Effector memory CD4-positive, alpha-beta T cell (primary cell): ENCODE measurements at regions not wholly inside any gene's neighbourhood (a gene's known extent, or its start where the extent isn't known, plus 50 kb on each side); places are given as distances from the start of the nearest gene placed in this dataset.

ENCODE experiments used
- DNase-seq, 3 donors: peaks; one replicate each; pipeline ENCODE4 v3.0.0-alpha.2; 2020
- H3K27ac ChIP-seq: 2 replicates; pipeline ENCODE4 v1.7.0; 2013; ENCODE audit warnings: mild to moderate bottlenecking, low read length, moderate library complexity; ENCODE audit not compliant: insufficient read depth, poor library complexity, severe bottlenecking
- H3K27me3 ChIP-seq: replicated peaks from 2 replicates; pipeline ENCODE4 v1.7.0; 2013; ENCODE audit warnings: mild to moderate bottlenecking, low read length; ENCODE audit not compliant: insufficient read depth, control insufficient read depth, poor library complexity, severe bottlenecking
- H3K36me3 ChIP-seq: 2 replicates; pipeline ENCODE4 v1.7.0; 2013; ENCODE audit warnings: mild to moderate bottlenecking, low read length, moderate library complexity; ENCODE audit not compliant: control insufficient read depth, insufficient read depth
- H3K4me1 ChIP-seq: 2 replicates; pipeline ENCODE4 v1.7.0; 2013; ENCODE audit warnings: low read length, mild to moderate bottlenecking; ENCODE audit not compliant: control insufficient read depth, insufficient read depth, poor library complexity, severe bottlenecking
- H3K4me3 ChIP-seq: 2 replicates; pipeline ENCODE4 v1.7.0; 2013; ENCODE audit warnings: low read length, low read depth, mild to moderate bottlenecking; ENCODE audit not compliant: insufficient read depth, poor library complexity, severe bottlenecking
- H3K9me3 ChIP-seq: 2 replicates; pipeline ENCODE4 v1.7.0; 2013; ENCODE audit warnings: mild to moderate bottlenecking, low read length, moderate library complexity; ENCODE audit not compliant: control insufficient read depth

DNA sequence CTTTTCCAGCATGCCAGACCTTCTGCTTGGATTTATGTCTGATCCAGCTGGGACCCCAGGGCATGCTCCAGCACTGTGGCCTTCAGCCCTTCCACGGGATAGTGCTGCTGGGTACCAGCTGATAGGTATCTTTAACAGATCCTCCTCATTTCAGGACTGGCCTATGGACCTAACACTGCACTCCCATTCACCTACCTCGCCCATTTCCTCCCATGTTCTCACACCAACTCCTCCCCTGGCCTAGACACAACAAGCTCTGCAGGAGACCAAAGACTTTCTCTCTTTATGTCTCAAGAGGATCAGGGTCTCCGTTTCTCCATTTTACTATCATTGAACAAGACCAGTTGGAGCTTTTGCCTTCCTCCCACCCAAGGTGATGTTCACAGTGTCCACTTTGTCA lies 140.0 kb upstream of the TMCC3 start:
- Histone ChIP-seq H3K27me3 (no peaks in the 10 kb centered on the region), H3K9me3 (no peaks in the 10 kb centered on the region), H3K36me3 (no peaks in the 10 kb centered on the region), H3K27ac (no peak overlapping the region), H3K4me1 (no peaks in the 10 kb centered on the region), H3K4me3 (no peak overlapping the region)
- no peak for DNase-seq

DNA sequence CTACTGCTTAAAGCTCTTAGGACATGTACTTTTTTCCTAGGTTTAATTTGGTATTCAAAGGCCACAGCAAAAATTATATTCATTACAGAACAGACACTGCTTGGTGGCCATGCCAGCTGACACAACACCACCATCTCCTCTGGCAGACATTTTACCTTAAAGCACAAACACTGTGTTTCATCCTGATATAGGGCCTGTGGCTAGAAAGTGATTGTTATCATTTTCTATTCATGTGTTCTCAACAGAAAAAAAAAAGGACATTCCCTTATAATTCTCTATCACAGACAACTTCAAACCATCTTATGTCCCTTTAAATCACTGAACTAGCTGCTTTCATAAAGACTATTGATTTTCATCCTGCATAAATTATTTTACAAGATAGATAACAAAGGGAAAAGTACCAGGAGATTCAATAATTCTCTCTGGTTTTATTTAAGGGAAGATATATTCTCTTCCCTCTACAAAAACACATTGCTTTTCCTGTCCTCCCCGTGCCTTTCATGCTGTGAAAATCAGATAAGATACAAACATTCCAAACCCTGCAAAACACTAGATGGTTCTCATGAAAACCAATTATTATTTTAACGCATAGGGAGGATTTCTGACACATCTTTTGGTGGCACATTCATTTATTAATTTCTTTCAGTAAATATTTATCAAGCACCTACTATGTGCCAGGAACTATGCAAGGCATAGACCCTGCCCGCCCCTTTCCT lies 139.3 kb upstream of the TMCC3 start:
- Histone ChIP-seq H3K36me3 (no peaks in the 10 kb centered on the region), H3K4me1 (no peaks in the 10 kb centered on the region), H3K9me3 (no peaks in the 10 kb centered on the region), H3K27me3 (no peaks in the 10 kb centered on the region), H3K4me3 (no peak overlapping the region), H3K27ac (no peak overlapping the region)
- no peak for DNase-seq

DNA sequence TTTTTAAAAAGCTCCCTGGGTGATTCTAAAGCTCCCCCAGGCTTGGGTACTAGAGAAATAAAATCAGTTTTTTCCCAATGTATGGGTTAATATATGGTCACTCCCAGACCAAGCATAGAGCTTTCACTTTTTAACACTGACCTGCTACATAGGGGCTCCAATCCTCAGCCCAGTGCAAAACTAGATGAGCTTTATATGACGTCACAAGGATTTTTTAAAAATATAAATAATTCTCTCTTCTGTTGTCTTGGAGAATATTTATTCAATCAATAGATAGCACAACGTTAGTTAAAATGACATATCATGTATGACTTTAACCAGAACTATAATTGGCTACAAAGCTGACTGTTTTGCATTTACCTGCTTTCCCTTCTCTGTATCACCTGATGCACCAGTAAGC lies 137.9 kb upstream of the TMCC3 start:
- H3K9me3 ChIP-seq = no peaks in the 10 kb centered on the region
- no peak overlapping the region for H3K27ac ChIP-seq
- no peaks in the 10 kb centered on the region for H3K27me3 ChIP-seq
- no peak for DNase-seq
- no peak overlapping the region for H3K4me3 ChIP-seq
- H3K36me3 ChIP-seq = no peaks in the 10 kb centered on the region
- no peaks in the 10 kb centered on the region for H3K4me1 ChIP-seq

DNA sequence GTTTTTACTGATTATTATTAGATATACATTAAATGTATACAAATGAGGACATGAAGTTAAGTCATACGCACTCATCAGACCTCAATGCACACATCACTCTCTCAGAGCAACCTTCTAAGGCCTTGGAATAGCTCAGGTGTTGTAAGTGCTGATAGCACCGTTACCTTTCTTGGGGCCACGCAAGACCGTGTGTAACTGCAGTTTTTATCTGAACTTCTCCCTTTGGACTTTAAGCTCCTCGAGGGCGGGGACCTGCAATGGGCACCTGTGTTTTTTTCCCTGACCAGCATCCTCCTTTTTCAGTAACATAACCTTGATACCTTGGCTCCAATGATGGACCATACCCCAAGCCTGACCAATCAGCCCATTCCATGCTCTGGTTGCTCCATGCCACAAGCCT lies 136.5 kb upstream of the TMCC3 start:
- DNase-seq = no peak
- no peak overlapping the region for H3K4me3 ChIP-seq

DNA sequence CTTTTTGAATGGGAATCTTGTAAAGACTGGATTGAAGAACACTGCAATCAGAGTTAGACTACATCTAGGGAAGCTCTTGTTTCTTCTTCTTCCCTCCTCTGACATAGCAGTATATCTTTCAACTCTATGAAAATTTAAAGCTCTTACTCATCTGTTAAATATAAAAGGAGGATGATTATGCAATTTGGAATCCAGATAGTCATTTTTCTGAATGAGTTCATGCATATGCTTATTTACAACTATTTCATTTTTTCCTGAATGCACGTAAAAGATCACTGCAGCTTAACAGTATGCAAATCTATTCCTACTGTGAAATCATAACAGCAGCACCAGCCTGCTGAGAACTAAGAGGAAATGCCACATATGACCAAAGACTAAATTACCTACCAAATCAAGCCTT lies 133.5 kb upstream of the TMCC3 start:
- no peaks in the 10 kb centered on the region for H3K9me3 ChIP-seq
- H3K4me1 ChIP-seq = no peaks in the 10 kb centered on the region
- no peaks in the 10 kb centered on the region for H3K27me3 ChIP-seq
- H3K4me3 ChIP-seq = no peak overlapping the region
- DNase-seq = no peak
- no peaks in the 10 kb centered on the region for H3K36me3 ChIP-seq
- no peak overlapping the region for H3K27ac ChIP-seq

More for the DNA sequence above, 136.5 kb upstream of the TMCC3 start:
- Histone ChIP-seq H3K36me3 (no peaks in the 10 kb centered on the region), H3K4me1 (no peaks in the 10 kb centered on the region), H3K27me3 (no peaks in the 10 kb centered on the region), H3K27ac (no peak overlapping the region), H3K9me3 (no peaks in the 10 kb centered on the region)

DNA sequence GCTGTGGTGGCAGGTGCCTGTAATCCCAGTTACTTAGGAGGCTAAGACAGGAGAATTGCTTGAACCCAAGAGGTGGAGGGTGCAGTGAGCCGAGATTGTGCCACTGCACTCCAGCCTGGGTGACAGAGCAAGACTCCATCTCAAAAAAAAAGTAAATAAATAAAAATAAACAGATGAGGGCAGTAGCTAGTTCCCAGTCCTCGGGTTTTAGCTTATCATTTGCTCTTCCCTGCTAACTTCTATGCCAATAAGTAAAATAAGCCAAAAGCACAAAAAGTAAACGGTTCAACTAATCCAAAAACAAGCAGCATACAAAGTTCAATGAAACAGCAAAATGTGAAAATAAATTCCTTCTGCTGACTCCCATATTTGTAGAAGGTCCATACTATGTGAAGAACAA lies 133.0 kb upstream of the TMCC3 start:
- Histone ChIP-seq H3K36me3 (no peaks in the 10 kb centered on the region), H3K9me3 (no peaks in the 10 kb centered on the region), H3K27ac (no peak overlapping the region), H3K4me1 (no peaks in the 10 kb centered on the region), H3K4me3 (no peak overlapping the region), H3K27me3 (no peaks in the 10 kb centered on the region)
- DNase-seq = no peak

DNA sequence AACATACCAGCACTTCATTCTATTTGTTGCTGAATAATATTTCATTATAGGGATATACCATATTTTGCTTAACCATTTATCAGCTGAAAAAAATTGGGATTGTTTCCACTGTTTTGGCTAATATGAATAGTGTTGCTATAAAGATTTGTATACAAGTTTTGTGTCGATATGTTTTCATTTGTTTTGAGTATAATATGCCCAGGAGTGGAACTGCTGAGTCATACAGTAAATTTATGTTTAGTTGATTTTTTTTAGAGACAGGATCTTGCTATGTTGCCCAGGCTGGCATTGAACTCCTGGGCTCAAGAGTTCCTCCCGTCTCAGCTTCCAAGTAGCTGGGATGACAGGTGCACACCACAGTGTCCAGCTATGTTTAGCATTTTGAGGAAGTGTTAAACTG lies 131.5 kb upstream of the TMCC3 start:
- H3K27me3 ChIP-seq = no peaks in the 10 kb centered on the region
- DNase-seq = no peak
- no peaks in the 10 kb centered on the region for H3K9me3 ChIP-seq
- no peaks in the 10 kb centered on the region for H3K36me3 ChIP-seq
- H3K4me1 ChIP-seq = no peaks in the 10 kb centered on the region
- no peak overlapping the region for H3K4me3 ChIP-seq
- no peak overlapping the region for H3K27ac ChIP-seq

DNA sequence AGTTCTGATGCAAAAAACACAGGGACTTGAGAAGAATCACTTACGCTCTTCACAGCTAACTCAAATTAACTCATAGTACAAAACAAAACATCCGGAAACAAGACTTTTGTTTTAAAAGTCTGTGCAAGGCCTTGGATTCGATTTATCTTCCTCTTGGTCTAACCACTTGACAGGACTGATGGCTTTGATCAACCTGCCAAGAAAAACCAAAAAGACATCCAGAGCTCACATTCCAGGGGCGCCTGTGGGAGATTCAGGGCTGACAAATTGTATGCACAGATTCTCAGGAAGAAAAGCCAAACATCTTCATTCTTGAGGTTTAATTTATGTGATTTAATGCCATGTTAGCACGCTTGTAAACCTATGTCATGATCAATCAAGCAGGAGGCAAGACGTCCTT lies 129.1 kb upstream of the TMCC3 start:
- Histone ChIP-seq H3K27ac (no peak overlapping the region), H3K9me3 (no peaks in the 10 kb centered on the region), H3K27me3 (no peaks in the 10 kb centered on the region), H3K4me3 (no peak overlapping the region), H3K4me1 (no peaks in the 10 kb centered on the region), H3K36me3 (no peaks in the 10 kb centered on the region)
- DNase-seq = no peak

DNA sequence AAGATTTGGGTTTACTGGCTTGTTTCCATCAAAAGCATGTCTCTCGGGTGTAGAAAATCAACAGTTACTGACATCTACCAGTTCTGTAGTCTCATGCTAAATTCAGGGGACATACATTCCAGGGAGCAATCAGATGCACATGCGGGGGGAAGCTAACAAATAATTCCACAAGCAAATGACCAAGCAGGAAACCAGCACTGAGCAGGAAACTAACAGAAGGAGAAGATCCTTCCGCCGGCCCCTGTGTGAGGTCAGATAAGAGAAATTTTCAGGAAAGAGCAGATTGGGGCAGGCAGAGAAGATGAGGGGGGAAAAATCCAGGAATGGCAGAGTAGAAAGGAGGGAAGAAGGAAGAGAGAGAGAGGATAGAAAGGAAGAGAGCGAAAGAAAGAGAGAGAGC lies 127.6 kb upstream of the TMCC3 start:
- Histone ChIP-seq H3K27ac (no peak overlapping the region), H3K4me3 (no peak overlapping the region), H3K4me1 (no peaks in the 10 kb centered on the region), H3K27me3 (no peaks in the 10 kb centered on the region), H3K36me3 (no peaks in the 10 kb centered on the region), H3K9me3 (no peaks in the 10 kb centered on the region)
- no peak for DNase-seq

DNA sequence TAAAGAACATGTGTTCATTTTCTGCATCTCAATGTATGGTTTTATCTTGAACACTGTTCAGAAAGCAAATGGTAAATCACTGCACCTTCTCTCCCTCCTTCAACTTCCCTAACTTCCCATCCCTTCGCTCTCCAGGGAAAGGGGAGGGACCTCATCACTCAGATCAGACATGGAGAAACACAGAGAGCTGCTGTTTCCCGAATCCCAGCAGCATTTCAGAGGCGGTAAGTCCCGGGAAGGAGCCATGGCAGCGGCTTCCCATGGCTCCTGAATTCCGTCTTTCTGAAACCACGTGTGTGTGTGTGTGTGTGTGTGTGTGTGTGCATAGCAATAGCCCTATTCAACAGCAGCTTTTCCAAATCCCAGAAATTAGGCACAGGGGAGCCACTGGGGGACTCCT lies 125.4 kb upstream of the TMCC3 start:
- Histone ChIP-seq H3K27ac (no peak overlapping the region), H3K9me3 (no peaks in the 10 kb centered on the region), H3K4me1 (no peaks in the 10 kb centered on the region), H3K4me3 (no peak overlapping the region), H3K27me3 (no peaks in the 10 kb centered on the region), H3K36me3 (no peaks in the 10 kb centered on the region)
- DNase-seq = no peak
